Activated naive CD4-positive, alpha-beta T cell treated with anti-CD3 and anti-CD28 coated beads, Interleukin-2, amount 10 ng/mL, durations not matched to agents 7 days and 5 days (primary cell): ENCODE measurements at regions not wholly inside any gene's neighbourhood (a gene's known extent, or its start where the extent isn't known, plus 50 kb on each side); places are given as distances from the start of the nearest gene placed in this dataset.
"Not testable (repeated sequence)": the region's sequence is repeated elsewhere in the genome, so short reads cannot be mapped to it uniquely, and the experiment has no call there.

Experiments used
- CTCF ChIA-PET: fragments of 350-600 bp; sonication (Branson Sonifier 250); formaldehyde crosslinking; loops from one replicate; lab custom pipeline; 2021; ENCODE audit warnings: antibody characterized with exemption; lab: Charles Lee
- DNase-seq: peaks from one replicate; pipeline ENCODE4 v3.0.0-alpha.2; 2020
- H3K27ac Mint-ChIP-seq: one replicate; pipeline ENCODE4 v1.8.0; 2021; ENCODE audit warnings: mild to moderate bottlenecking, moderate library complexity, mixed read lengths
- H3K27me3 Mint-ChIP-seq: one replicate; pipeline ENCODE4 v1.8.0; 2021; ENCODE audit warnings: mild to moderate bottlenecking, mixed read lengths
- H3K36me3 Mint-ChIP-seq: one replicate; pipeline ENCODE4 v1.8.0; 2021; ENCODE audit warnings: mixed read lengths
- H3K4me1 Mint-ChIP-seq: one replicate; pipeline ENCODE4 v1.8.0; 2021; ENCODE audit warnings: mixed read lengths
- H3K4me3 Mint-ChIP-seq: one replicate; pipeline ENCODE4 v1.8.0; 2021; ENCODE audit warnings: mild to moderate bottlenecking, moderate library complexity, mixed read lengths
- H3K9me3 Mint-ChIP-seq: one replicate; pipeline ENCODE4 v1.8.0; 2021; ENCODE audit warnings: mixed read lengths

DNA sequence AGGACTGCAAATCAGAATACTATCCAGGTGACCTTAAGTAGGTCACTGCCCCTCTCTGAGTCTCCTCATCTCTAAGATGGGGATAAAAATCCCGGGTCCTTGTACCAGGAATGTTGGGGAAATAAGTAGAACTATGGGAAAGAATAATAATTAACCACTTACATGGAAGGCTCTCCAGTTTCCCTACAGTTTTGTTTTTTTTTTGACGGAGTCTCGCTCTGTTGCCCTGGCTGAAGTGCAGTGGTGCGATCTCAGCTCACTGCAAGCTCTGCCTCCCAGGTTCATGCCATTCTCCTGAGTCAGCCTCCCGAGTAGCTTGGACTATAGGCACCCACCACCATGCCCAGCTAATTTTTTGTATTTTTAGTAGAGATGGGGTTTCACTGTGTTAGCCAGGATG lies 234.7 kb downstream of the EMX2 start:
- H3K27ac Mint-ChIP-seq, H3K4me3 Mint-ChIP-seq, H3K27me3 Mint-ChIP-seq: not testable (repeated sequence)

DNA sequence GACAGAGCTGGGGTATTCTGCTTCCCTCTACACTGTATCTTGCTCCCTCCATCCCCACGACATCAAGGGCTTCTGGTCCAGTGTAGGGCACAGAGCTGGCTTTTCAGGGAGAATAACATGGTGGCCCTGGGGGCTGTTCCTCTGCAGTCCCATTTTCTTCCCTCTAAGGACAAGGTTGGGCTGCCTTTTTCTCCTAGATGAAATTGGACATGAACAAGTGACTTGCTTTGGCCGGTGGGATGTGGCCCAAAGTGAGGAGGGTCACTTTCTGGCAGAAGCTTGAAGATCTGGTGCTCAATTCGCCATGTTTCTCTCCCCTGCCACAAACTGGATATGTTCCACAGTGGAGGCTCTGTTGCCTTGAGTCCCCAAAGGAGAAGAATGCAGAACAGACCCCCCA lies 235.7 kb downstream of the EMX2 start:
- Mint-ChIP-seq H3K36me3 (no peaks in the 10 kb centered on the region), H3K4me3 (no peak overlapping the region), H3K9me3 (no peaks in the 10 kb centered on the region), H3K4me1 (no peaks in the 10 kb centered on the region), H3K27me3 (no peaks in the 10 kb centered on the region), H3K27ac (no peak overlapping the region)
- CTCF ChIA-PET, result no interaction called here
- DNase-seq, result no peak

More for the DNA sequence above, 234.7 kb downstream of the EMX2 start:
- H3K36me3 Mint-ChIP-seq, H3K9me3 Mint-ChIP-seq, CTCF ChIA-PET, DNase-seq, H3K4me1 Mint-ChIP-seq: not testable (repeated sequence)

GRCh38 chr10:117780411-117780810 lies 237.9 kb downstream of the EMX2 start:
- Mint-ChIP-seq H3K4me3 (no peak overlapping the region), H3K9me3 (no peaks in the 10 kb centered on the region), H3K36me3 (no peaks in the 10 kb centered on the region), H3K4me1 (no peaks in the 10 kb centered on the region), H3K27ac (no peak overlapping the region), H3K27me3 (no peaks in the 10 kb centered on the region)
- CTCF ChIA-PET, result no interaction called here
- DNase-seq, result no peak

DNA sequence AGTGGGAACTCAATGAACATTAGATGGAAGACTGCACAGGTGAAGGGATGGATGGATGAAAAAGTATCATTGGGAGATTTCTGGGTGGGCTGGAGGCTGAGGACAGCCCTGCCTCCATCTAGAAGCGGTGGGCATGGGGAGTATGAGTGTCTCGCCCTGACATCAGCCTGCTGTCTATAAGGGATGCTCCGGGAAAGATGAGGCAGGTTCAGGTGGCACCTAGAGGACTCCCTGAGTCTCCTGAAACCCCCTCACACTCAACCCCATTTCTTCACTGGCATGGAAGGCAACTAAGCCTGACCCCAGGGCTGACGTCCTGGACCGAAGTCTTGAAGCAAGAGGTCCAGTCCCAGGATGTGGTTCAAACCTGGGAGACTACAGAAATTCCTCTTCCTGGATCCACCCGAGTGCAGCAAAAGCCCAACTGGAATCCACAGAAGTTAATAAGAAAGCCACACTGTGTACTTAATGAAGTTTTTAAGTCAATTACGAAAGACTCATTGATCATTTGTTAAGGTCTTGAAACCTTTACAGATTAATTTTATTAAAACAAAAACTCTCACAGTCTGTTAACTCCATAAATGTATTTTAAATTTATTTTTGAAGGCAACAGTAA lies 238.8 kb downstream of the EMX2 start:
- H3K27ac Mint-ChIP-seq, result no peak overlapping the region
- DNase-seq, result no peak
- H3K4me1 Mint-ChIP-seq, result no peaks in the 10 kb centered on the region
- H3K4me3 Mint-ChIP-seq, result no peak overlapping the region
- no peaks in the 10 kb centered on the region for H3K36me3 Mint-ChIP-seq
- CTCF ChIA-PET, result no interaction called here
- H3K9me3 Mint-ChIP-seq, result no peaks in the 10 kb centered on the region
- no peaks in the 10 kb centered on the region for H3K27me3 Mint-ChIP-seq

GRCh38 chr10:117782276-117782675 lies 239.7 kb downstream of the EMX2 start:
- H3K36me3 Mint-ChIP-seq, result no peaks in the 10 kb centered on the region
- no peaks in the 10 kb centered on the region for H3K9me3 Mint-ChIP-seq
- H3K4me3 Mint-ChIP-seq, result no peak overlapping the region
- no peaks in the 10 kb centered on the region for H3K27me3 Mint-ChIP-seq
- H3K4me1 Mint-ChIP-seq, result no peaks in the 10 kb centered on the region
- H3K27ac Mint-ChIP-seq, result no peak overlapping the region
- CTCF ChIA-PET, result no interaction called here
- no peak for DNase-seq

DNA sequence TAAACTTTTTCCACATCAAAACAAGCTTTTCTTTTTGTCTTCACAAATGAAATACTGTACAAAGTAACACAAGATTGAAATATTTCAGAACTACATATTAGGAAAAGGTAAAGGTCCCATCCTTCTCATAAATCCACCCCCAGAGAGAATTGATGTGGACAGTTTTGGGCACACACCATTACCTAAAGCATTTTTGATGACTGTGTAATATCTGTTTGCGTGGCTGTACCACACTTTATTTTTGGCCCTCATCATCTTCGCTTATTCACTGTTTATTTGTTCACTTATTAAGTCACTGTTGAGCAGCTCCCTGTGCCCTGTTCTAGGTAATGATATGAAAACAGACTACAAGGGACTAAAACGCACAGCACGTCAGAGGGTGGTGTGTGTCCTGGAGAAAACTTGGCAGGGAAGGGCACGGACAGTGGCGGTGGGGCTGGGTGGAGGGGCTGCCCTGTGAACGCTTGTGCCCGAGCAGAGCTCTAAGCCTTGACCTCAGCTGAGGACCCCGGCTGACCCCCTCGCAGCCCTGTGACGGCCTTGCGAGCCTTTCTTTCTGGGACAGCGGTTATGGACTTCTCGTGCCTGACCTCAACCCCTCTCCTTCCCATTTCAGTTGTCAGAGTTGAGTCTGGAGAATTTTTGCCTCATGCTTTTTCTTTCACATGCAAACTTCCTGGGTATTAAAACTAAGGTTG lies 241.3 kb downstream of the EMX2 start:
- Mint-ChIP-seq H3K36me3 (no peaks in the 10 kb centered on the region), H3K9me3 (no peaks in the 10 kb centered on the region), H3K4me1 (no peaks in the 10 kb centered on the region), H3K27ac (no peak overlapping the region), H3K27me3 (no peaks in the 10 kb centered on the region), H3K4me3 (no peak overlapping the region)
- CTCF ChIA-PET, result no interaction called here
- no peak for DNase-seq

DNA sequence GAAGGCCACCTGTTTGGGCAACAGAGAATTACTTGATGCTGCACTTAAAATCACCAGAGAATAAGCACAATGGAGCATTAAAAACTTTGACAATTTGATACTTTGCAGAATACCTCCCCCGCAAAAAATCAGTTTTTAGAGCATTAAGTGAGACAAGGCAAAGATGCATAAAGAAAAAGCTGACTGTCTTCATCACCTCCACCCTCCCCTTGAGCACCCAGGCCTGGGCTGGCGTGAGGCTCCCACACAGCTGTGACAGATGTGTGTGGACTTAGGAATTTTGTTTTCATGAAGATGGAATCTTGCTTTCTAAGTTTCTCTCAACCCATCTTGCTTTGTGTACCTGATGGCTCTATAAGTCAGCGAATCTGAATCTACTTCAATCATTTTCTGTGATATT lies 242.2 kb downstream of the EMX2 start:
- no peak for DNase-seq
- CTCF ChIA-PET, result no interaction called here
- Mint-ChIP-seq H3K27me3 (no peaks in the 10 kb centered on the region), H3K36me3 (no peaks in the 10 kb centered on the region), H3K4me3 (no peak overlapping the region), H3K9me3 (no peaks in the 10 kb centered on the region), H3K4me1 (no peaks in the 10 kb centered on the region), H3K27ac (no peak overlapping the region)

GRCh38 chr10:117788911-117789310 lies 246.4 kb downstream of the EMX2 start:
- Mint-ChIP-seq H3K27ac (no peak overlapping the region), H3K4me1 (no peaks in the 10 kb centered on the region), H3K4me3 (no peak overlapping the region), H3K9me3 (no peaks in the 10 kb centered on the region), H3K36me3 (no peaks in the 10 kb centered on the region), H3K27me3 (peaks cover 11% of the 10 kb centered on the region)
- CTCF ChIA-PET, result no interaction called here
- no peak for DNase-seq

DNA sequence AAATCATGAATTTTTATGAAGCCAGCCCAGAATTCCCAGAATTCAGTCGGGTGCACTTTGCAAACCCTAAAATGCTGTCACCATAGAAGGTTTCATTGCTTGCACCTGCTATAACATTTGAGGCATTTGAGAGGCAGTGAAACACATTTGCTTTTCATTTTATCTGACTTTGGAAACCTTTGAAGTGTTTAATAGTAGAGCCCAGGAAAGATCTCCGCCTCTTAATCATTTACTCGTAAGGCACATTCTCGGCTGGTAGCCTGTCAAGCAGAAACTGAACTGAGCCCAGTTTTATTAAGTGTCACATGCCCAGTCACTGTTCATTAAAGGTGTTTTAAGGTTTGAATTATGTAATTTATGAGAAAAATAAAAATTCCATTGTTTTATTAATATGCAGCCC lies 247.6 kb downstream of the EMX2 start:
- H3K27me3 Mint-ChIP-seq, result peaks cover 11% of the 10 kb centered on the region
- H3K27ac Mint-ChIP-seq, result no peak overlapping the region
- CTCF ChIA-PET, result no interaction called here
- no peak for DNase-seq
- no peaks in the 10 kb centered on the region for H3K4me1 Mint-ChIP-seq
- no peaks in the 10 kb centered on the region for H3K9me3 Mint-ChIP-seq
- no peaks in the 10 kb centered on the region for H3K36me3 Mint-ChIP-seq
- H3K4me3 Mint-ChIP-seq, result no peak overlapping the region

GRCh38 chr10:117790621-117791020 lies 248.1 kb downstream of the EMX2 start:
- H3K9me3 Mint-ChIP-seq, result no peaks in the 10 kb centered on the region
- no peak overlapping the region for H3K4me3 Mint-ChIP-seq
- H3K4me1 Mint-ChIP-seq, result no peaks in the 10 kb centered on the region
- no peak for DNase-seq
- no peaks in the 10 kb centered on the region for H3K36me3 Mint-ChIP-seq
- CTCF ChIA-PET, result no interaction called here
- no peak overlapping the region for H3K27ac Mint-ChIP-seq
- peaks cover 11% of the 10 kb centered on the region for H3K27me3 Mint-ChIP-seq

DNA sequence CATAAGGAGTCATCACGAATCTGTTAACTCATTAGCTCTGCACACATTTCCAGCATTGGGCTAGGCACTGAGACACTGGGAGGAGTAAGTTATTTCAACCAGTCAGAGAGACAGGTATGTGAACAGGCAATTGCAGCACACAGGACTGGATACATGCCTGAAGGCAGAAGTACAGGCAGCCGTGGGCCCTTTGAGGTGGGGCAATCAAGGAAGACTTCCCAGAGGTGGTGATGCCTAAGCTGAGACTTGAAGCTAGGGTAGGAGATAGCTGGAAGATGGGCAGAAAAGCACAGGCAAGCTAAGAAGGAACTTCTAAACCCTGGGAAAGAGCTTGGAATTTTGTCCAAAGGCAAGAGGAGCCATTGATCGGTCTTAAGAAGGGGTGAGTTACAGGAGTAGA lies 249.7 kb downstream of the EMX2 start:
- H3K4me3 Mint-ChIP-seq, result no peak overlapping the region
- no peaks in the 10 kb centered on the region for H3K4me1 Mint-ChIP-seq
- DNase-seq, result no peak

GRCh38 chr10:117796130-117796745 lies 250.5 kb downstream of the RAB11FIP2 start:
- Mint-ChIP-seq H3K36me3 (no peaks in the 10 kb centered on the region), H3K4me3 (no peak overlapping the region), H3K9me3 (no peaks in the 10 kb centered on the region), H3K4me1 (no peaks in the 10 kb centered on the region), H3K27ac (no peak overlapping the region), H3K27me3 (peaks cover 11% of the 10 kb centered on the region)
- DNase-seq, result no peak
- CTCF ChIA-PET, result no interaction called here

More for the DNA sequence above, 249.7 kb downstream of the EMX2 start:
- H3K9me3 Mint-ChIP-seq, result no peaks in the 10 kb centered on the region
- H3K36me3 Mint-ChIP-seq, result no peaks in the 10 kb centered on the region
- no peak overlapping the region for H3K27ac Mint-ChIP-seq
- H3K27me3 Mint-ChIP-seq, result peaks cover 11% of the 10 kb centered on the region
- CTCF ChIA-PET, result no interaction called here

DNA sequence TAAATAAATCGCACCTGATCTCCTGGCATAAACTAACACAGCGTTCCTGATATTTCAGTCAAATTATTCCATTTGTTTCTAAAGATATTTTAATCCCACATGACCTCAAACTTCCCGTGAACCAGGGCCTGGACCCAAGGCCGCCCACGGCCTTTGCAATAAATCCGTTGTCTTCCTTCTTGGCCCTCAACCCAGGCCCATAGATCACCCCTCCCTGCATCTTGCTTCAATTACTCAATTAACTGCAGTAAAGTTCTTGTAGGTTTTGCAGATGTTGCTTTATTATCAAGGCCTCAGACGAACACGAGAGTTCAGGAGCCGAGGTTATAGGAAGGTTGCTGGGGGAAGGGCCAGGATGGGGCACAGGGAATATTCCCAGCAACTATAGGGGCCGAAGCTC lies 249.4 kb downstream of the RAB11FIP2 start:
- CTCF ChIA-PET, result no interaction called here
- no peak for DNase-seq
- H3K27me3 Mint-ChIP-seq, result peaks cover 3% of the 10 kb centered on the region
- no peak overlapping the region for H3K27ac Mint-ChIP-seq
- H3K4me3 Mint-ChIP-seq, result no peak overlapping the region
- no peaks in the 10 kb centered on the region for H3K4me1 Mint-ChIP-seq
- no peaks in the 10 kb centered on the region for H3K36me3 Mint-ChIP-seq
- H3K9me3 Mint-ChIP-seq, result peaks cover 2% of the 10 kb centered on the region

GRCh38 chr10:117801691-117802090 lies 245.1 kb downstream of the RAB11FIP2 start:
- Mint-ChIP-seq H3K27me3 (no peaks in the 10 kb centered on the region), H3K4me3 (no peak overlapping the region), H3K36me3 (no peaks in the 10 kb centered on the region), H3K27ac (no peak overlapping the region), H3K9me3 (peaks cover 2% of the 10 kb centered on the region), H3K4me1 (no peaks in the 10 kb centered on the region)
- CTCF ChIA-PET, result no interaction called here
- no peak for DNase-seq

DNA sequence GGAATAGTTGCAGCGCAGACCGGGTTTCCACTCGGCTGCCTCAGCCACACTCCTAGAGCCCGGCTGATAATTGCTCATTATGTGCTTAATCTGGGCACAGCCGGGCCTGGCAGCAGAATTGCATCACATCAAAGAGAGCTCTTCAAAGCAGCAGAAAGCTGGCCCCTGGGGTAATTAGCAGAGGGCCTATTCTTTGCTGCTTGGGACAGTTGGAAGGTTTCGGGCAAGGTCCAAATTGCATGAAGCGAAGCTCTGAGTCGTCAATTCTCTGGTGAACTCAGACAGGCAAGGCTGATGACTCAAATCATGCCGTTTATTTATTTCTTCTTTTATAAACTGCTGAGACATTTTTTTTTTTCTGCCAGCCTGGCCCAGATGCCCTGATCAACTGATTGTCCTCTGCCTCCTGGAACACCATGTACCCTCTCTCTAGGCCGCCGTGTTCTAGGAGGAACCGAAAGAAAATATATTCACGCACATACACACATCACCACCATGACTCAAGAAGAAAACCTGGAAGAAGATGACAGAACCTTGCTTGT lies 242.2 kb downstream of the RAB11FIP2 start:
- H3K4me1 Mint-ChIP-seq, result no peaks in the 10 kb centered on the region
- peaks cover 4% of the 10 kb centered on the region for H3K9me3 Mint-ChIP-seq
- CTCF ChIA-PET, result no interaction called here
- no peaks in the 10 kb centered on the region for H3K36me3 Mint-ChIP-seq
- peaks cover 4% of the 10 kb centered on the region for H3K27me3 Mint-ChIP-seq
- H3K27ac Mint-ChIP-seq, result no peak overlapping the region
- DNase-seq, result no peak
- no peak overlapping the region for H3K4me3 Mint-ChIP-seq
